ENCODE measurements at regions not wholly inside any gene's neighbourhood (a gene's known extent, or its start where the extent isn't known, plus 50 kb on each side); places are given as distances from the start of the nearest gene placed in this dataset.

GRCh38 chr13:81771951-81772350, 1431.0 kb upstream of the SPRY2 start:
- TF ChIP-seq POLR2AphosphoS5 (IDR thresholded peaks at IDR 0.05; ENCODE audit: borderline replicate concordance, low read depth, low read length) (no peak), EZH2 (IDR thresholded peaks at IDR 0.05) (no peak)

Data from SK-N-MC (cell line).